Activated CD8-positive, alpha-beta T cell treated with anti-CD3 and anti-CD28 coated beads, Interleukin-2, amount 10 ng/mL, durations not matched to agents 7 days and 5 days (primary cell): ENCODE measurements at regions not wholly inside any gene's neighbourhood (a gene's known extent, or its start where the extent isn't known, plus 50 kb on each side); places are given as distances from the start of the nearest gene placed in this dataset.

Source experiments
- ATAC-seq: fragments of 150-1000 bp; cut with Tn5 transposase; one replicate; pipeline ENCODE4 v1.10.0; 2021; ENCODE audit warnings: moderate library complexity
- CTCF ChIA-PET: fragments of 350-600 bp; sonication (Branson Sonifier 250); formaldehyde crosslinking; loops from one replicate; lab custom pipeline; 2021; ENCODE audit warnings: antibody characterized with exemption; lab: Charles Lee
- POLR2A ChIA-PET: fragments of 350-600 bp; sonication (Branson Sonifier 250); formaldehyde crosslinking; loops from one replicate; lab custom pipeline; 2021; ENCODE audit warnings: antibody characterized with exemption; lab: Charles Lee
- DNase-seq: peaks from one replicate; pipeline ENCODE4 v3.0.0-alpha.2; 2020
- H3K27ac Mint-ChIP-seq: one replicate; pipeline ENCODE4 v1.8.0; 2021; ENCODE audit warnings: mild to moderate bottlenecking, mixed read lengths
- H3K27me3 Mint-ChIP-seq: one replicate; pipeline ENCODE4 v1.8.0; 2021; ENCODE audit warnings: low read depth, mixed read lengths
- H3K36me3 Mint-ChIP-seq: one replicate; pipeline ENCODE4 v1.8.0; 2021; ENCODE audit warnings: low read depth, mixed read lengths
- H3K4me1 Mint-ChIP-seq: one replicate; pipeline ENCODE4 v1.8.0; 2021; ENCODE audit warnings: low read depth, mixed read lengths
- H3K4me3 Mint-ChIP-seq: one replicate; pipeline ENCODE4 v1.8.0; 2021; ENCODE audit warnings: mild to moderate bottlenecking, mixed read lengths
- H3K9me3 Mint-ChIP-seq: one replicate; pipeline ENCODE4 v1.8.0; 2022; ENCODE audit warnings: mixed read lengths; ENCODE audit not compliant: insufficient read depth

DNA sequence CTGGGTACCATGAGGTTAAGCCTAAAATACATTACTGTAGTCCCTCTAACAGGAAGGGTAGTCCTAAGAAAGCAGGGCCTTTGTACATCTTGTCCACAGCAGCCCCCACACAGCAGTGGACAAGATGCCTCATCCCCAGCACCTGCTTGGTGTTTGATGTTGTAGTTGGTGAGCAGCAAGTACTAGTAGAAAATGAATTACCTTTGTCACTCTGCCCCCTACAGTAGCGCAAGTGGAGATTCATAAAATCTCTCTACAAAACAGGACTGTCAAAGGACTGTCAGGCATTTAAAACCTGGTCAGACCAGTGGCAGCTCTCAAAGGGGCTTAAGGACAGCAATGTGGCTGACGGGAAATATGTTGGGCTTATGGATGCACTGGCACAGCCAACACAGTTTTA lies 122.5 kb downstream of the TMEM174 start:
- ChIA-PET POLR2A (no interaction called here), CTCF (interaction anchor here (0.8 to 0.9 kb wide), 2 partner anchors 92 to 261 kb away, joined by 3 read pairs; no protein-coding TSS in a partner anchor)
- Mint-ChIP-seq H3K9me3 (no peaks in the 10 kb centered on the region), H3K27me3 (peaks cover 67% of the 10 kb centered on the region), H3K4me3 (no peak overlapping the region), H3K4me1 (no peaks in the 10 kb centered on the region), H3K27ac (no peak overlapping the region), H3K36me3 (no peaks in the 10 kb centered on the region)
- DNase-seq (no peak), ATAC-seq (no peak)

DNA sequence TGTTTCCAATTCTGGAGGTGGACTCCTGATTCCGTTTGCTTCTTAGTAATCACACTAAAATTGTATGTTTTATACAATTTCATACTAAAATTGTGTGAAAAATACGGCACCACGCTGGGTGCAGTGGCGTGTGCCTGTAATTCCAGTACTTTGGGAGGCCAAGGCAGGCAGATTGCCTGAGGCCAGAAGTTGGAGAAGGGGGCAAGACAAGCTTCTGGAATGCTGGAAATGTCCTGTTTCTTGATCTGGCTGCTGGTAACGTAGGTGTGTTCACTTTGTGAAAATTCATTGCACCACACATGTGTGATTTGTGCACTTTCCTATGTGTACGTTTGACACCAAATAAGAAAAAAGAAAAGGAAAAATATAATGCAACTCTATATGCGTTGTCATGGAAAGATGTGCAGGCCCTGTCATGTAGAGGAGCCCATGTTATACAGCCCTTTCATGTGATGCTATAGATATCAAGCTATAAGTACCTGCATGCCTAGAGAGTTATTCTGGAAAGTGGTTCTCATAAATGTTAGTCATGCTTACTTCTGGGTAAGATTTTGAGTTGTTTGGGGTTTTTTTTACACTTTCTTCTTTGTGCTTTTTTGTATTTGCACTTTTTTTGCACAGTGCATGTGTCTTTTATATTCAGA lies 119.9 kb downstream of the TMEM174 start:
- CTCF ChIA-PET, result interaction anchor here (1.2 kb wide), 1 partner anchor 162 kb away, joined by 3 read pairs; no protein-coding TSS in a partner anchor
- no peaks in the 10 kb centered on the region for H3K36me3 Mint-ChIP-seq
- ATAC-seq, result no peak

GRCh38 chr5:73291873-73292272 lies 118.9 kb downstream of the TMEM174 start:
- Mint-ChIP-seq H3K9me3 (no peaks in the 10 kb centered on the region), H3K27me3 (peaks cover 46% of the 10 kb centered on the region), H3K36me3 (no peaks in the 10 kb centered on the region), H3K27ac (no peak overlapping the region), H3K4me3 (no peak overlapping the region), H3K4me1 (no peaks in the 10 kb centered on the region)
- ATAC-seq, result no peak
- CTCF ChIA-PET, result interaction anchor here (1.2 kb wide), 1 partner anchor 163 kb away, joined by 3 read pairs; no protein-coding TSS in a partner anchor
- POLR2A ChIA-PET, result no interaction called here
- DNase-seq, result no peak

More for the DNA sequence above, 119.9 kb downstream of the TMEM174 start:
- POLR2A ChIA-PET, result no interaction called here
- DNase-seq, result no peak
- H3K27ac Mint-ChIP-seq, result no peak overlapping the region
- peaks cover 55% of the 10 kb centered on the region for H3K27me3 Mint-ChIP-seq
- no peaks in the 10 kb centered on the region for H3K9me3 Mint-ChIP-seq
- H3K4me3 Mint-ChIP-seq, result no peak overlapping the region
- no peaks in the 10 kb centered on the region for H3K4me1 Mint-ChIP-seq

DNA sequence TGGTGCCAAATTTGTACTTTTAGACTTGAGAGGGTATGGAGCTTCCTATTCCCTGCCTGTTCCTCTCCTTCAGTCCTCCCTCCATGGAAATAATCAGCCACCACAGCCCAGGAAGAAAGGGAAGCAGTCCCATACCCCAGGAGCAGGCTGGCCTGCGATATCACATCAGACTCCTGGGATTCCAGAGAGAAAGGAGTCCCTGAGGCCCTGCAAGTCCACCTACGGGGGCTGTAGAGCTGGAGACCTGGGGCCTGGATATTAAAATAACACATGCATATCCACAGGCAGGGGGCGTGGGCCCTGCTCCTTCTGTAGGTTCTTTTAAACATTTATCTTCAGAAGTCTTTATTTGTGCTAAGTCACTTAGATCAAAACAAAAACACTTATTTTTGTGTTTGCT lies 117.2 kb downstream of the TMEM174 start:
- H3K36me3 Mint-ChIP-seq, result no peaks in the 10 kb centered on the region
- ChIA-PET CTCF (no interaction called here), POLR2A (no interaction called here)

DNA sequence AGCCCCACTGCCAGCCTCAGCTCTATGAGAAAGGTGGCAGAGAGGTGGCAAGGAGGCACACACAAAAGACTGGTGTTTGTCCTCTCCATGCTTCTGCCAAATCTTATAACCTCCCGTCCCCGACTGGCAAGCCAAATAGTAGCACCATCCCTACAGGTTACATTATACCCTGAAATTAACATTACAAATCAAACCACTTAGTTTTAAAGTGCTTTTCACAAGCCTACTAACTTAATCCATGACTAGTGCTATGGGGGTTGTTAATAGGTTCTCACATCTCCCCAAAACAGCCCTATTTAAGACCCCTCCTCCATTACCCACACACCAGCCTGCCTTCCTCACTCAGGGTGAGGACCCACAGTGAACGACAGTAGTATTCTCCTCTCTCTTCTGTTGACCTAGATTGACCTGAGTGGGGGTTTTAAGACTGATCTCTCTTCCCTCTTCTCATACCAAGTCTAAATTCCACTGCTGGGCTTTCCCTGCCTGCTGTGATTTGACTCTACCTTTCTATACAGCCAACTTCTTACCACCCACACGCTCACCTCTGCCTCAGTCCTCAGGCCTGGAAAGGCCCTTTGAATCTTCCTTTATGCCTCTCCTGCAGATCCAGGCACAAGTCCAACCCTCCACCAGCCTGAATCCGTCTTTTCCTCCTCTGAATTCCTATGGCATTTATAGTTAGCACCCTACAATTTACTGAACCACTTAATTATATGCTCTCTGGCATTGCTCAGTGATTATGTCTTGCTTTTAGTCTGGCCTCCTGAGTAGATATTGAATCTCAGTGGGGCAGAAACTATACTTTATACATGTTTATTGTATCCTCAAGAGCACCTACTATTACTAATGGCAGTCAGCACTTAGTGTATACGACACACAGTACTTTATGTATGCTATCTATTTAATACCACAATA lies 116.1 kb downstream of the TMEM174 start:
- ATAC-seq (no peak), DNase-seq (no peak)
- Mint-ChIP-seq H3K36me3 (no peaks in the 10 kb centered on the region), H3K27ac (no peak overlapping the region), H3K4me3 (no peak overlapping the region), H3K9me3 (no peaks in the 10 kb centered on the region), H3K27me3 (peaks cover 28% of the 10 kb centered on the region), H3K4me1 (no peaks in the 10 kb centered on the region)
- POLR2A ChIA-PET, result no interaction called here
- CTCF ChIA-PET, result no interaction called here

More for the DNA sequence above, 117.2 kb downstream of the TMEM174 start:
- ATAC-seq, result no peak
- Mint-ChIP-seq H3K4me3 (no peak overlapping the region), H3K27ac (no peak overlapping the region), H3K27me3 (peaks cover 34% of the 10 kb centered on the region), H3K4me1 (no peaks in the 10 kb centered on the region), H3K9me3 (no peaks in the 10 kb centered on the region)
- no peak for DNase-seq

DNA sequence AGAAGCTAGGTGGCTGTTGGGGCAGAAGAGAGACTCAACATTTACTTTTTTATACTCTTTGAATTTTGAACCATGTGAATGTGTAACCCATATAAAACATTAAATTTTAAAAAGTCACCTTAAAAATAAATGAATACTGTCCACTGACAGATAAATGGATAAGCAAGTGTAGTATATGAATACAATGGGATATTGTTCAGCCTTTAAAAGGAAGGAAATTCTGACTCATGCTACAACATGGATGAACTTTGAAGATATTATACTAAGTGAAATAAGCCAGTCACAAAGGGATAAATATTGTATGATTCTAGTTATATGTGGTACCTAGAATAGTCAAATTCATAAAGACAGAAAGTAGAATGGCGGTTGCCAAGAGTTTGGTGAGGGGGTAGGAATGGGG lies 113.9 kb downstream of the TMEM174 start:
- no peak for ATAC-seq
- Mint-ChIP-seq H3K4me3 (no peak overlapping the region), H3K27me3 (peaks cover 37% of the 10 kb centered on the region), H3K9me3 (no peaks in the 10 kb centered on the region), H3K36me3 (no peaks in the 10 kb centered on the region), H3K27ac (no peak overlapping the region), H3K4me1 (no peaks in the 10 kb centered on the region)
- no peak for DNase-seq
- CTCF ChIA-PET, result no interaction called here
- POLR2A ChIA-PET, result no interaction called here

DNA sequence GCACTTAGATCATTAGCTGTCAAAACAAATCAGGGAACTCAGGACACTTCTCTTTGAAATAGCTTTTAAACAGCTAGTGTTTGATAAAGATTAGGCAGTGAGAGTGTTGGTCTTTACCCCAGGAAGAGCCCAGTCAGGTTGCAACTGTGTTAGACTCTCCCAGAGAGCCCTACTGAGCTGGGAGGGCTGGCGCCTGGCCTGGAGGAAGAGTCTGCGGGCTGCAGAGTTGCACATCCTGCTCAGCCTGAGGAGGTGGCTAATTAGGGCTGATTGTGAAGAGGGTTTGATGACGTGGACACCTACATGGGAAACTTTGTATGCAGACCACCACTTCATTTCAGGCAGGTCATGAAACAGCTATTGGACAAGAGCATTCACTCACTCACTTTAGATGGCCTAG lies 112.0 kb downstream of the TMEM174 start:
- ATAC-seq, result no peak
- no peaks in the 10 kb centered on the region for H3K4me1 Mint-ChIP-seq
- no peak overlapping the region for H3K4me3 Mint-ChIP-seq
- peaks cover 35% of the 10 kb centered on the region for H3K27me3 Mint-ChIP-seq
- POLR2A ChIA-PET, result no interaction called here
- CTCF ChIA-PET, result no interaction called here
- no peak overlapping the region for H3K27ac Mint-ChIP-seq
- no peak for DNase-seq
- no peaks in the 10 kb centered on the region for H3K36me3 Mint-ChIP-seq
- no peaks in the 10 kb centered on the region for H3K9me3 Mint-ChIP-seq

DNA sequence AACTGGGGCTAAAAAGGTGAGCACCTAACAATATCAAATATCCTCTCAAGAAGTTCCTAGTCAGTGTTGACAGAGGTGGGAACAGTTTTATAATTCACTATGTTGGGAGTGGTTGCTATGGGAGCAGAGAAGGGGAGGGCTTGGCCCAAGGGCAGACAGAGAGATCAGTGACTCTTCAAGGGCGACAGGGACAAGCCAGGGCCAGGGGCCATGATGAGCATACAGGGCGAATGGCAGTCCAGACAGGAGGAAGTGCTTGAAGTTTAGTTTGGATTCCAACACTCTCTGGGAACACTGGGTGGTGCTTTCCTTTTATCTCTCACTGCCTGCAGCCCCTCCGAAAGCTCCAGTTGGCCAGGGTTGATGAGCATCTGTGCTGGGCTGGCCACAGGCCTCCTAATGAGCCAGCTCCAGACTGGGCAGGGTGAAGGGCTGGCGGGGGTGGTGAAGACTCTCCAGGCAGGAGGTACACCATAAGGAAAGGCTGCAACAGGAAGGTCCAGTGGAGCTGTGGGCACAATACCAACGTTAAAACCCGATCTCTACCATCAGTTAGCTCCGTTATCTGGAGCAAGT lies 111.3 kb downstream of the TMEM174 start:
- Mint-ChIP-seq H3K27ac (no peak overlapping the region), H3K4me3 (no peak overlapping the region), H3K36me3 (no peaks in the 10 kb centered on the region), H3K9me3 (no peaks in the 10 kb centered on the region), H3K27me3 (peaks cover 33% of the 10 kb centered on the region), H3K4me1 (no peaks in the 10 kb centered on the region)
- ATAC-seq, result no peak
- no peak for DNase-seq
- ChIA-PET POLR2A (no interaction called here), CTCF (no interaction called here)

DNA sequence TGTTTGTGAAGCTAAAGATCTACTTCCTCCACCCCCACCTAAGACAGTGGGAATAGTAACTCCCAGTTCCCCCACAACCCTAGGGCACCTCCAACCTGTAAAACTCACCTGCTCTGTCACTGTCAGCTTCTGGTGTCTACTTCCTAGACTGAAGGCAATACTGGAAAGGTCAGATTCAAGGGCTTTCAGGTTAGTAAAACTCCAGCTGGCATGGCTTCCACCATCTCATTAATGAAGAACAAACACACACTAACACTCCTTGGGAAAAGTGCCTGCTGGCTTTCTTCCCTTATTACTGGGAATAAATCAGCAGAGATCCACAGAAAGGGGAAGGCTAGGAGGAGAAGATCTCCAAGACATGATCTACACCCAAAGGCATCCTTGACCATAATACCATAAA lies 109.9 kb downstream of the TMEM174 start:
- no peaks in the 10 kb centered on the region for H3K4me1 Mint-ChIP-seq
- ChIA-PET CTCF (no interaction called here), POLR2A (no interaction called here)
- H3K36me3 Mint-ChIP-seq, result no peaks in the 10 kb centered on the region
- no peaks in the 10 kb centered on the region for H3K9me3 Mint-ChIP-seq
- no peak overlapping the region for H3K4me3 Mint-ChIP-seq
- DNase-seq (no peak), ATAC-seq (no peak)
- peaks cover 29% of the 10 kb centered on the region for H3K27me3 Mint-ChIP-seq
- H3K27ac Mint-ChIP-seq, result no peak overlapping the region

GRCh38 chr5:73282383-73282782 lies 109.4 kb downstream of the TMEM174 start:
- H3K27me3 Mint-ChIP-seq, result peaks cover 30% of the 10 kb centered on the region
- no peaks in the 10 kb centered on the region for H3K9me3 Mint-ChIP-seq
- ChIA-PET CTCF (no interaction called here), POLR2A (no interaction called here)
- H3K4me1 Mint-ChIP-seq, result no peaks in the 10 kb centered on the region
- H3K27ac Mint-ChIP-seq, result no peak overlapping the region
- DNase-seq (no peak), ATAC-seq (no peak)
- no peak overlapping the region for H3K4me3 Mint-ChIP-seq
- H3K36me3 Mint-ChIP-seq, result no peaks in the 10 kb centered on the region

GRCh38 chr5:73280821-73281746 lies 108.1 kb downstream of the TMEM174 start:
- ChIA-PET POLR2A (no interaction called here), CTCF (no interaction called here)
- no peak overlapping the region for H3K4me3 Mint-ChIP-seq
- H3K27me3 Mint-ChIP-seq, result peaks cover 31% of the 10 kb centered on the region
- H3K27ac Mint-ChIP-seq, result no peak overlapping the region
- no peaks in the 10 kb centered on the region for H3K9me3 Mint-ChIP-seq
- no peaks in the 10 kb centered on the region for H3K4me1 Mint-ChIP-seq
- no peaks in the 10 kb centered on the region for H3K36me3 Mint-ChIP-seq
- no peak for DNase-seq
- no peak for ATAC-seq
